ENCODE measurements at regions not wholly inside any gene's neighbourhood (a gene's known extent, or its start where the extent isn't known, plus 50 kb on each side); places are given as distances from the start of the nearest gene placed in this dataset.

- Mint-ChIP-seq H3K27me3 (ENCODE audit: low read depth) (no peaks in the 10 kb centered on the region; the same call in 1 of the 2 replicates), H3K36me3 (no peaks in the 10 kb centered on the region), H3K9me3 (peaks cover 17% of the 10 kb centered on the region), H3K27ac (no peak overlapping the region), H3K4me3 (no peak overlapping the region), H3K4me1 (no peaks in the 10 kb centered on the region)
- ATAC-seq (no peak), DNase-seq (ENCODE audit: low spot score) (no peak)
- POLR2A ChIA-PET, result no interaction called here
- TF ChIP-seq CTCF (IDR thresholded peaks at IDR 0.05) (no peak), AR (CRISPR knock-in tag; IDR thresholded peaks at IDR 0.05) (no peak), HMGXB4 (CRISPR knock-in tag; IDR thresholded peaks at IDR 0.05) (no peak), JAZF1 (CRISPR knock-in tag; IDR thresholded peaks at IDR 0.05) (no peak), ZNF425 (CRISPR knock-in tag; conservative IDR thresholded peaks at IDR 0.05) (no peak), CREB1 (CRISPR knock-in tag; IDR thresholded peaks at IDR 0.05) (no peak), ZNF512 (CRISPR knock-in tag; IDR thresholded peaks at IDR 0.05; ENCODE audit: borderline replicate concordance) (no peak), GTF2I (CRISPR knock-in tag; conservative IDR thresholded peaks at IDR 0.05) (no peak), ZMAT4 (CRISPR knock-in tag; IDR thresholded peaks at IDR 0.05) (no peak), NFATC4 (CRISPR knock-in tag; IDR thresholded peaks at IDR 0.05) (no peak), USF1 (CRISPR knock-in tag; IDR thresholded peaks at IDR 0.05) (no peak), ARID4B (CRISPR knock-in tag; IDR thresholded peaks at IDR 0.05; ENCODE audit: borderline replicate concordance) (no peak), TEAD4 (CRISPR knock-in tag; IDR thresholded peaks at IDR 0.05) (no peak), ERG (CRISPR knock-in tag; IDR thresholded peaks at IDR 0.05) (no peak), USF2 (CRISPR knock-in tag; IDR thresholded peaks at IDR 0.05) (no peak), OVOL2 (CRISPR knock-in tag; IDR thresholded peaks at IDR 0.05; ENCODE audit: borderline replicate concordance) (no peak), RORB (CRISPR knock-in tag; IDR thresholded peaks at IDR 0.05) (no peak), NR3C1 (CRISPR knock-in tag; conservative IDR thresholded peaks at IDR 0.05; ENCODE audit: low read depth) (no peak)
- CTCF ChIA-PET, result no interaction called here
Observed at GRCh38 chr10:111384556-111384955, 307.7 kb downstream of the ADRA2A start.

All from WTC11 (cell line).